ENCODE measurements at regions not wholly inside any gene's neighbourhood (a gene's known extent, or its start where the extent isn't known, plus 50 kb on each side); places are given as distances from the start of the nearest gene placed in this dataset.

DNA sequence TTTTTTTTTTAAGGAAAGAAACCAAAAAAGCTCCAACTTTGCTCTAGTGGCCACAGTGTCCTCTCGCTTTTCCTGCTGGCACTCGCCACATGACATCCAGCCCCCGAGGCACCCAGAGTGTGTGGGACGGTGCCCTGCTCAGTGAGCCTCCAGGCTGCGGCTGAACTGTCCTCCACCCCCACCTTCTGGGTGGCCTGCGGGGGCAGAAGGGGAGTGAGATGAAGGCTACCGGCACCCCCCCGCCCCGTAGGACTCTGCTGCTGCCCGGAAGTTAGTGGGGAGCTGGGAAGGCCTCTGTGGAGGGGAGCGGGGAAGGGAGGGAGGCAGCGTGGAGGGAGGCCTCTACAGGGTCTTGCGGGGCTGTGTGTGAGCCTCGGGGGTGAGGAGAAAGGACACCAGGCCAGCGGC is 264.4 kb downstream of the CTTN start:
- no peaks in the 10 kb centered on the region for H3K9me3 ChIP-seq (ENCODE audit: low read length)
- no peaks in the 10 kb centered on the region for H3K36me3 ChIP-seq (ENCODE audit: insufficient read depth, low read length)
- peak overlapping the region; percentile 95 for H3K9ac ChIP-seq (ENCODE audit: low read length)
- no peaks in the 10 kb centered on the region for H4K20me1 ChIP-seq (ENCODE audit: insufficient read depth)
- H3K27me3 ChIP-seq (ENCODE audit: insufficient read depth, low read depth, low read length), result no peaks in the 10 kb centered on the region
- peaks cover 50% of the 10 kb centered on the region for H3K79me2 ChIP-seq (replicated peaks; ENCODE audit: insufficient read depth, low read length)
- TF ChIP-seq TAF1 (IDR thresholded peaks at IDR 0.05; ENCODE audit: low read depth) (no peak), RAD21 (conservative IDR thresholded peaks at IDR 0.05) (no peak), EP300 (conservative IDR thresholded peaks at IDR 0.05; ENCODE audit: poor library complexity, severe bottlenecking) (no peak), SMC3 (conservative IDR thresholded peaks at IDR 0.05; ENCODE audit: poor library complexity) (no peak), EZH2 (IDR thresholded peaks at IDR 0.05; ENCODE audit: borderline replicate concordance, insufficient read depth, low read length, poor library complexity, severe bottlenecking) (no peak), MXI1 (conservative IDR thresholded peaks at IDR 0.05; ENCODE audit: poor library complexity, severe bottlenecking) (no peak)
- TF ChIP-seq, protein P1, sequence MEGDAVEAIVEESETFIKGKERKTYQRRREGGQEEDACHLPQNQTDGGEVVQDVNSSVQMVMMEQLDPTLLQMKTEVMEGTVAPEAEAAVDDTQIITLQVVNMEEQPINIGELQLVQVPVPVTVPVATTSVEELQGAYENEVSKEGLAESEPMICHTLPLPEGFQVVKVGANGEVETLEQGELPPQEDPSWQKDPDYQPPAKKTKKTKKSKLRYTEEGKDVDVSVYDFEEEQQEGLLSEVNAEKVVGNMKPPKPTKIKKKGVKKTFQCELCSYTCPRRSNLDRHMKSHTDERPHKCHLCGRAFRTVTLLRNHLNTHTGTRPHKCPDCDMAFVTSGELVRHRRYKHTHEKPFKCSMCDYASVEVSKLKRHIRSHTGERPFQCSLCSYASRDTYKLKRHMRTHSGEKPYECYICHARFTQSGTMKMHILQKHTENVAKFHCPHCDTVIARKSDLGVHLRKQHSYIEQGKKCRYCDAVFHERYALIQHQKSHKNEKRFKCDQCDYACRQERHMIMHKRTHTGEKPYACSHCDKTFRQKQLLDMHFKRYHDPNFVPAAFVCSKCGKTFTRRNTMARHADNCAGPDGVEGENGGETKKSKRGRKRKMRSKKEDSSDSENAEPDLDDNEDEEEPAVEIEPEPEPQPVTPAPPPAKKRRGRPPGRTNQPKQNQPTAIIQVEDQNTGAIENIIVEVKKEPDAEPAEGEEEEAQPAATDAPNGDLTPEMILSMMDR (IDR thresholded peaks at IDR 0.05; ENCODE audit: poor library complexity, severe bottlenecking), result no peak
- TF ChIP-seq, protein P2, sequence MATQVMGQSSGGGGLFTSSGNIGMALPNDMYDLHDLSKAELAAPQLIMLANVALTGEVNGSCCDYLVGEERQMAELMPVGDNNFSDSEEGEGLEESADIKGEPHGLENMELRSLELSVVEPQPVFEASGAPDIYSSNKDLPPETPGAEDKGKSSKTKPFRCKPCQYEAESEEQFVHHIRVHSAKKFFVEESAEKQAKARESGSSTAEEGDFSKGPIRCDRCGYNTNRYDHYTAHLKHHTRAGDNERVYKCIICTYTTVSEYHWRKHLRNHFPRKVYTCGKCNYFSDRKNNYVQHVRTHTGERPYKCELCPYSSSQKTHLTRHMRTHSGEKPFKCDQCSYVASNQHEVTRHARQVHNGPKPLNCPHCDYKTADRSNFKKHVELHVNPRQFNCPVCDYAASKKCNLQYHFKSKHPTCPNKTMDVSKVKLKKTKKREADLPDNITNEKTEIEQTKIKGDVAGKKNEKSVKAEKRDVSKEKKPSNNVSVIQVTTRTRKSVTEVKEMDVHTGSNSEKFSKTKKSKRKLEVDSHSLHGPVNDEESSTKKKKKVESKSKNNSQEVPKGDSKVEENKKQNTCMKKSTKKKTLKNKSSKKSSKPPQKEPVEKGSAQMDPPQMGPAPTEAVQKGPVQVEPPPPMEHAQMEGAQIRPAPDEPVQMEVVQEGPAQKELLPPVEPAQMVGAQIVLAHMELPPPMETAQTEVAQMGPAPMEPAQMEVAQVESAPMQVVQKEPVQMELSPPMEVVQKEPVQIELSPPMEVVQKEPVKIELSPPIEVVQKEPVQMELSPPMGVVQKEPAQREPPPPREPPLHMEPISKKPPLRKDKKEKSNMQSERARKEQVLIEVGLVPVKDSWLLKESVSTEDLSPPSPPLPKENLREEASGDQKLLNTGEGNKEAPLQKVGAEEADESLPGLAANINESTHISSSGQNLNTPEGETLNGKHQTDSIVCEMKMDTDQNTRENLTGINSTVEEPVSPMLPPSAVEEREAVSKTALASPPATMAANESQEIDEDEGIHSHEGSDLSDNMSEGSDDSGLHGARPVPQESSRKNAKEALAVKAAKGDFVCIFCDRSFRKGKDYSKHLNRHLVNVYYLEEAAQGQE (IDR thresholded peaks at IDR 0.05; ENCODE audit: borderline replicate concordance), result no peak
- H3K4me2 ChIP-seq (ENCODE audit: low read length), result peak overlapping the region; percentile 98
- H3K4me3 ChIP-seq (ENCODE audit: low read length), result peak overlapping the region; percentile 97
- no peak overlapping the region for H2AFZ ChIP-seq (ENCODE audit: low read depth, low read length)
- H3F3A ChIP-seq (ENCODE audit: insufficient read depth, low read length, poor library complexity, severe bottlenecking), result no peaks in the 10 kb centered on the region
- H3K9me2 ChIP-seq (ENCODE audit: insufficient read depth, low read length), result no peaks in the 10 kb centered on the region
- H3K27ac ChIP-seq (ENCODE audit: low read length), result peak overlapping the region; percentile 87

DNA sequence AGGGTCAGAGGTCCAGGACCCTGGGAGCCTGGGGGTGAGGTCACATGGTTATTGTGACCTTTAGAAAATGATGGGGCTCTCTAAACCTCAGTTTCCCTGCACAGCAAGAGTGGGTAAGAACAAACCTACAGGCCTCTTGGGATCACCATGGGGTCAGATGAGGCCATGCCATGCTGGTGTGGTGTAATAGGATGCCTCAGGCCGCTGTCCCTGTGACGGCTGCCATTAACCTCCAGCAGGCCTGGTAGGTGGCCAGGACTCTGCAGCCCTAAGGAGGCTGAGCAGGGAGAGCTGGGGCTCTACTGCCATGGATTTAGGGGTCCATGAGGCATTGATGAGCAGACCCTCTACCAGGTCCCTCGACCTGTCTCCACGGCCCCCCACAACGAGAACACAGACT is 265.5 kb downstream of the CTTN start:
- no peaks in the 10 kb centered on the region for H4K20me1 ChIP-seq (ENCODE audit: insufficient read depth)

More for the DNA sequence above, 265.5 kb downstream of the CTTN start:
- no peaks in the 10 kb centered on the region for H3F3A ChIP-seq (ENCODE audit: insufficient read depth, low read length, poor library complexity, severe bottlenecking)
- no peaks in the 10 kb centered on the region for H3K9me3 ChIP-seq (ENCODE audit: low read length)
- no peaks in the 10 kb centered on the region for H3K36me3 ChIP-seq (ENCODE audit: insufficient read depth, low read length)
- H3K27me3 ChIP-seq (ENCODE audit: insufficient read depth, low read depth, low read length), result no peaks in the 10 kb centered on the region
- no peak overlapping the region for H3K9ac ChIP-seq (ENCODE audit: low read length)
- H3K9me2 ChIP-seq (ENCODE audit: insufficient read depth, low read length), result no peaks in the 10 kb centered on the region
- H2AFZ ChIP-seq (ENCODE audit: low read depth, low read length), result no peak overlapping the region
- no peak overlapping the region for H3K4me3 ChIP-seq (ENCODE audit: low read length)
- peaks cover 39% of the 10 kb centered on the region for H3K79me2 ChIP-seq (replicated peaks; ENCODE audit: insufficient read depth, low read length)
- TF ChIP-seq RAD21 (conservative IDR thresholded peaks at IDR 0.05) (no peak), EZH2 (IDR thresholded peaks at IDR 0.05; ENCODE audit: borderline replicate concordance, insufficient read depth, low read length, poor library complexity, severe bottlenecking) (no peak), MXI1 (conservative IDR thresholded peaks at IDR 0.05; ENCODE audit: poor library complexity, severe bottlenecking) (no peak), POLR2AphosphoS5 (IDR thresholded peaks at IDR 0.05) (no peak), TAF1 (IDR thresholded peaks at IDR 0.05; ENCODE audit: low read depth) (no peak), EP300 (conservative IDR thresholded peaks at IDR 0.05; ENCODE audit: poor library complexity, severe bottlenecking) (no peak), SMC3 (conservative IDR thresholded peaks at IDR 0.05; ENCODE audit: poor library complexity) (no peak)
- TF ChIP-seq, protein P1 (IDR thresholded peaks at IDR 0.05; ENCODE audit: poor library complexity, severe bottlenecking), result no peak
- TF ChIP-seq, protein P2 (IDR thresholded peaks at IDR 0.05; ENCODE audit: borderline replicate concordance), result no peak
- no peak overlapping the region for H3K27ac ChIP-seq (ENCODE audit: low read length)
- H3K4me2 ChIP-seq (ENCODE audit: low read length), result no peak overlapping the region
